NCI-H1105 treated with DMSO at 0.1 percent for 48 hours (cell line): ENCODE measurements at regions not wholly inside any gene's neighbourhood (a gene's known extent, or its start where the extent isn't known, plus 50 kb on each side); places are given as distances from the start of the nearest gene placed in this dataset.

Source experiments
- DNase-seq: peaks from one replicate; lab custom pipeline; 2025; lab: John Stamatoyannopoulos, UW

DNA sequence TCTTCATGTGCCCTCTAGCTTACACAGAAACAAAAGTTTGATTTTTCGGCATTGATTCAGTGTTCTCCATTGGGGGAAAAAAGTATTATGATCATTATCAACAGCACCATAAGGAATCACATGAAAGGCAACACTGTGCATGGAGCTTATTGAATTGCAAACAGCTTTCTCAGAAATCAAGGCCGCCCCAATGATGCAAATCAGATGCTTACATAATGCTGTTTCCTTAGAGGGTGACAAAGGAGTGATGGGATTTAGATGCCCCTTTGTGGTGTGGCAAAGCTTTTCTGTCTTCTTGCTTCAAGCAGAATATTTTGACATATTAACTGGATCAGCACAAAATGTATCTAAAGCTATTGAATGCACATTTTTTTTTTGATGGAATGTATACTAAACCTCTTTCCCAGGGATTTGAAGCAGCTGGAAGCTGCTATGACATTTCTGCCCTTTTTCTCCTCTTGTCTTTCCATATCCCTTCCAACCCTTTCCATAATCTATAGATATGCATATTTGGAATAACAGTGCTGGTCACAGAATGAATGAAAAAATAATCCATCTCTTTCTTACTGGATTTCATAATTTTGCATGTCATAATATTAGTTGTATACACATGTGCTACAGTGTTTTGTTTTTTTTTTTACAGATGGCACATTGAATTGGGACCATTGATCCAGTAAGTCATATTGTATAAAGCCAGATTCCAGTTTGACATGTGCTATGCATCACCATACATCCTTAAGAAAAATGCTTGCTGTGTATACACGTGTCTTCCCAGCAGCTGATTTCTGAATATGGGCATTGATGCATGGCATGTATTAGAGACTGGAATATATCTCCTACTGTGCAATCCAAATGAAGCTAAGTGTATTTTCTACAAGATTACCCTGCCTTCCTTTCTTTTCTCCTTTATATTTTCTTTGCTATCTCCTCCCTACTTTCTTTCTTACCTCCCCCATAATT, 259.7 kb upstream of the DCN start:
- no peak for DNase-seq

DNA sequence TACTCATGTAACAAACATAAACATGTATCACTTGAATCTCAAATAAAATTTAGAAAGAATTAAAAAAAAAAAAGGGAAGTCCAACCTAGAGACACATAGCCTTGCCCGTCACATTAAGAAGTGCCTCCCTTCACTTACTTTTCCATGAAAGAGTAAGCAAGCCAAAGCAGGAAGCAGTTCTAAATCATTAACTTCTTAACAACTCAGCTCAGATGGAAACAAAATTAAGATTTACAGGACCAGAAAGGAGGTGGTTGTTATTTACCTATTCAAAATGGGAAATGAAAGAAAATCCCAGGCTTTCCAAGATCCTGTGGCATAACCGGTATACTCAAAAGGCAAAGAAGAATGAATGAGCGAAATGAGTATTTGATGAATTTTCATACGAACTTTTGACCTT, 258.6 kb upstream of the DCN start:
- no peak for DNase-seq

DNA sequence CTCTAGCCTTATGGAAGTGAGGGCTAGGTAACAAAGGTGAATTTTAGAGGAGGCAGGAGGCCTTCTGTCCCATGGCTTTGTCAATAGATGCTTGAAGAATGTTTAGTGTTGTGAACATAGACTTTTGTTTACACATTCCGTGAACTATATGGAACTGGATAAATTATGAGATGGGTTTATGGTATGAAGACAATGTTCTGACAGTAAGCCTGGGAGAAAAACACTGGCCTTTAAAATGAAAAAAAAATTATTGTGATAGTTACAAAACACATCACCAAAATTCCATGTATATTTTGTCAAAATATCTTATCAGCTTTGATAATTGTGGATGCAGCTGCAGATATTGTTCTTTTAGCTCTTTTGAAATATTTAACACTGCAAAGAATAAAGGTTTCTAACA, 251.5 kb upstream of the DCN start:
- DNase-seq, result no peak

- DNase-seq, result no peak
These were observed 250.1 kb upstream of the DCN start for GRCh38 chr12:91432755-91433154.

DNA sequence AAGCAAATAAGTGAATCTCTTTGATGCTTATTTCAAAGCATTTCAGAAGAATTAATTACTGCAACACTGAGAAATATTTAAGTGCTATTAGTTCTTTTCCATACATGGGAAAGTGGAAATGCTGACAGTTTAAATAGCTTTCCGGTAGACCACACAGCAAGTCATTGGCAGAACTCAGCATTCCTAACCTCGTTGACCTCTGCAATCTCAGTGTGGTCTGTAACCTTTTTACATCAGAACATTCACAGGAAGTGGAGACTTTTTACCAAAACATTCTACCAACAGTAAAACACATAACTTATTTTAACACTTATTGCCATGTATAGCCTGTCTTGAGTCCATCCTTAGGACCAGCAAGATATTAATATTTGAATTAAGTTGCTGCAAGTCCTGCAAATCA, 249.5 kb upstream of the DCN start:
- no peak for DNase-seq

DNA sequence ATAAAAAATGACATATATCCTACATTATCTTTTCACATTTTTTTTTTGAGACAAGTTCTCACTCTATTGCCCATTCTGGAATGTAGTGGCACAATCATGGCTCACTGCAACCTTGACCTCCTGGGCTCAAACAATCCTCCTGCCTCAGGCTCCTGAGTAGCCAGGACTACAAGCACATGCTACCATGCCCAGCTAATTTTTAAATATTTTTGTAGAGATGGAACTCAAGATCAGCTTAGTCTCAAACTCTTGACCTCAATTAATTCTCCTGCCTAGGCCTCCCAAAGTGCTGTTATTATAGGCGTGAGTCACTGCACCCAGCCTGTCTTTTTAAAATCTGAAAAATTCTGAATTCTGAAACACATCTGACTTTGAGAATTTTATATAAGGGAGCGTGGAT, 241.9 kb upstream of the DCN start:
- no peak for DNase-seq

- DNase-seq, result no peak
These were observed 241.1 kb upstream of the DCN start for GRCh38 chr12:91423693-91424050.

DNA sequence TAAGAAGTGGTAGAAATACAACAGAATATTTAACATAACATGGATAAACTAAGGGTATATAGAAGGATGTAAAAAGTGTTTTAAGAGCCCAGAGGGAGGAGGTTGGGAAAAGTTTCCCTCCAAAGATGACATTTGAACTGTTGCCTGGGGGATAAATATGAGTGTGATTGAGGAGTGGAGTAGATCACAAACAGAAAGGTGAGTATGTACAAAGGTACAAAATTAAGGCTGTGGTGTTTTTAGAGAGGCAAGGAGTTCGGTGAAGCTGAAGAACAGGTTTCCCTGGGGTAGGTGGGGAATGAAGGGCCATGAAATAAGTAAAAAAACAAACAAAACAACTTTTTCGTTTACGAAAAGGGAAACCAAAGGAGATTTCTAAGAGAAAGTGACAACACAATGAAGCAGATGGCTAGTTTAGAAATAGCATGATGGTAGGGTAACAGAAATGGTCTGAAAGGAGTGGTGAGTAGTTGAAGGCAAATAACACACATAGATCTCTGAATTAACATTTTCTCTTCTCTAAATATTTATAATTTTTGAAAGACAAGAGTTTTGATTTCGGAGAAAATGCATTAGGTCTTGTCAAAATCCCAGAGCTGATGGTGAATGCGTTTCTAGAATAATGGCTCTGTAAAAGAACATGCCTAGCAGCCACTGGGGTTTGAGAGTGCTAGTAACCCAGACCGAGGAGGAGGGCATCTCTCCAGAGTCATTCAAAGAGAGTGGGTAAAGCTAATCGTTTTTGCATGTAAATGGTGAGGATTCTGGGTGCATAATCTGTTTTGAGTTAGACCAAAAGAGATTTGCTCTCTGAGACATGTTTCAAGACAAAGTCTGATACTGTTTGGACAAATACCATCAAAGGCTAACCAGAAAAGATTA, 240.4 kb upstream of the DCN start:
- DNase-seq, result no peak

- DNase-seq, result no peak
These were observed 239.5 kb upstream of the DCN start for GRCh38 chr12:91422127-91422526.

DNA sequence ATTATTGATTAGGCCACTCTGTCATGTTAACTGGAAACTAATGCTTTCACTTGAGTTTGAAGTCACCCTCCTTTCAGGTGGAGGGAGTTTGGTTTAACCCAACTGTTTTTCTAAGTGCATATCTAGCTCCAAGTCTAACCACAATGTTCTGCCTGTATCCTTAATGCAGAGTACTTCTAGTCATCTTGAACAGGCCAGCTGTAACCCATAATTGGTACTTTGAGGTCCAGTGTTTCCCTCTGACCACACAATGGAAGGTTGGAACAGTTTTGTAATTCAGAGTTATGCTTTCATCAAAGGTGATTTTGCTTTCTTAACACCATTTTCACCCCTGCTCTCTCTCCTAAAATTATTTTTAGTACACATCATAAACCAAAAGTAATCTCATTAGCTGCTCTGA, 237.2 kb upstream of the DCN start:
- DNase-seq, result no peak

DNA sequence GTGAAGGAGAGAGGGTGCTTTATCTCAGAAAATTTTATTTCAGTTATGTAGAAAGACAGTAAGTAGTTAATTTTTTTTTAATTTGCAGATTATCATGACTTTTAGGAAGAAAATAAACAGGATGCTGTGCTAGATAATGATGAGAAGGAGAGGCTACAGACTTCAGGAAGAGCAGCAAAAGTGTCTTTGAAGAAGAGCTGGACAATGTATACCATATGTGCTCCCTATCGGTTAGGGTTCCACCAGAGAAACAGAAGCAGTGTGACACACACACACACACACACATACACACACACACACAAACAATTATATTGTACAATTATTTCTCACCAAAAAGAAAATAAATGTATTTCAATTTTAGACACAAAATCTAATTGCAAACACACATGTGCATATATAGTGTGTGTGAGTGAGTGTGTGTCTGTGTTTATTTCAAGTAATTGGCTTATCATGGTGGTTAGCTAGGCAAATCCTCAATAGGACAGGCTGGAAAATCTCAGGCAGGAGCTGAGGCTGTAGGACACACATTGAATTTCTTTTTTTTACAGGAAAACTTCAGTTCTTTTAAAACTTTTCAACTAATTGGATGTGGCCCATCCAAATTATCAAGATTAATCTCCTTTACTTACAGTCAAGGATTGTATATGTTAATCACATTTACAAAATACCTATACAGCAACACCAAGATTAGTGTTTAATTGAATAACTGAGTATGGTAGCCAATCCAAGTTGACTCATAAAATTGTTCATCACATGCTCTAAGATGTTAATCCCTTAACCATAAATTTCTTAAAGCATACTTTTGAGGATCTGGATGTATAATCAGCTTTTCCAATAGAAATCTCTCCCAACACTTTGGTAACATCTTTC, 235.8 kb upstream of the DCN start:
- DNase-seq, result no peak

DNA sequence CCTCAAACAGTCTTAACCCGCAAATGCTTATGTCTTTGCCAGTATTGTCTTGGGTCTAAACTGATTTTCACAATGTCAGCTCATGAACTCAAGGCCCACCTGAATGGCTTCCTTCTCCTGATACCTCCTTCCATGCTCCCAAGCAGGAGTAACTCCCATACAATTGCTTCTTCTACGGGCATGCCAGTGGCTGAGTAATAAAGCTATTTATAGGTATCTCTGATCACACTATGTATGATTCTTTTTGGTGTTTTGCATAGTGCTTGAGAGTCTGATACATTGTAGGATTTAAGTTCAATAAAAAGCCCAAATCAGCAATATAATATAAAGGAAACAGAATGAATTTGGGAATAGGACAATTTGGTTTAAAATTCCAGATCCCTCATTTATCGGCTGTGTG, 235.0 kb upstream of the DCN start:
- no peak for DNase-seq

DNA sequence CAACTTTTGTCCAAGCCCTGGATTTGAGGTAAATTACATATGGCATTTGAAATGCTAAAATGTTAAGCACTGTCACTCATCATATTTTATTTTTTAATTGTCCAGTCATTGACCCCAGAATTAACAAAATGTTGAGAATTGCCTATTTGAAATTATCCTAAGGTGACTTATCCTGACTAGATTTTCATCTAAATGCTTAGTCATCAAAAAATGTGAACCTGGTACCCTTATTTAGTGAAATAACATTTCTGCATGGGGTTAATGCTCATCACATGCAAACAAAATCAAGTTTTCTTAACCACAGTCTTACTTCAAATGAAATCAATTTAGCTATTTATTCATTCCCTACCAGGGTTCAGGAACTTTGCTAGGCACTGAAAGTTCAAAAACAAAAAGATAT, 232.0 kb upstream of the DCN start:
- DNase-seq, result no peak

DNA sequence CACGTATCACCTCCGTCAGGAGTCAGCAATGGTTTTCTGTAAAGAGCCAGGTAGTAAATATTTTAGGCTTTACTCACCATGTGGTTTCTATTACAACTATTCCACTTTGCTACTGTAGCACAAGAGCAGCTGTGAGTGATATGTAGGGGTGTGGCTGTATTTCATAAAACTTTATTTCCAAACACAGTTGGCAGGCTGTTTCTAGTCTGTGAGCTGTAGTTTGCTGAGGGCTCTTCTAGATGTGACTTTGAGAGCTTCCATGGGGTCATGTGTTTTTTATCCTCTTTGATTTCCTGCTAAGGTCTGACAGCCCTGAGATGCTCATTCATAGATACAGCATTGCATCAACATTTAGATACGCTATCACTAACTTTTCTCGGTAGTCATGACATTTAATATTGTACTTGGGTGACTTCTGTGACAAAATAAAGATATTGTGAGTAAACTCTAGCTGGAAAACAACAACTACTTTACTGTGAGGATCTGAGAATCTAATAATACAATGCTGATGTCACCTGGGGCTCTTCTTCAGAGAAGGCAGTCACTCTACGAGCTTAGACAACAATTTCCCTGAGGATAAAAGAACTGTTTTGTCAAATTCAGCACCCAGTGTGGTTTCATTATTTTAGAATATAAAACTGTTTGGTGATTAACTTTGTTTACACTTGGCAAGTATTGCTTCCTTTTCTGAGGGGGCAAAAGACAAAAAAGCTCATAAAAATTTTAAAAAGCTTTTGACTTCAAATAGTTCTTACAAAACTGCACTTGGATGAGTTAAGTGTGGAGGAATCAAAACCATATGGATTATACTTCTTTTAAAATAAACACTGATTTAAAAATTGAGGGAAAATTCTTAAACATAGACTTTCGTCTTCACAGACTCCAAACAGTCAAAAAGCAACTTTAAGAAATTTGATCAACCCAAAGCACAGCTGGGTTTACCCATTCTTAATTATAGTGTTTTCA, 231.2 kb upstream of the DCN start:
- DNase-seq, result no peak

DNA sequence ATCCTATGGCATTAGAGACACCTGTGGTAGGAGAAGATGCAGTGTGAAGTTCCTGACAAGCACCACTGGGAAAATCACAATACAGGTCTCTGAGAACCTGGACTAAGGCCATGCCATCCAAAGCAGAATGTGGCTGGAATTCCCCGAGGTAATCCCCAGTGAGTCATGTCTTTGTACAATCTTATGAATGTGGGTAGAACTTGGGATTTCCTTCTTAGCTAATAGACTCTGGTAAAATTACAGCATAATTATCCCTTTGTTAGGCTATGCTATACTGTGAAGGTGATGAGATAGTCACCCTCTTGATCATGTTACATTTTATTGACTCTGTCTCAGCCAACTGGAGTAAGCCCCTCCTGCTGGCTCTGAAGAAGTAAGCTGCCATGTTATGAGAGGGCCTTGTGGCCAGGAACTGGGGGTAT, 224.3 kb upstream of the DCN start:
- DNase-seq, result no peak

DNA sequence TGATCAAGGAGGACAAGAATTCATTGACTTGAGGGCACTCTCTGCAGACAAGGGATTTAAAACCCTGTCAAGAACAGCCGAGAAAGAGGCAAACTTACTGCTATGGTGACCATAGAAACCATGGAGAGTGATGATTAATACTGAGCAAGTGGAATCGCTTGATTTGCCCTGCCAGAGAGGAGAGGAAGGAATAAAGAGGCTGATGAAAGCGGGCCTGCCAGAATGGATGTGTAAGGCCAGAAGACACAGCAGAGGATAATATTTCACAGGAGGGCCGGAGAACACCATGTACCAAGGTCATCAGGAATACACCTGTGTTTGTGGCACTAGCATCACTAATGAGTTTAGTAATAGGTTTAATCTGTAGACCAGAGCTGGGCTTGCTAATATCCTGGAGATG, 221.8 kb upstream of the DCN start:
- no peak for DNase-seq

- DNase-seq, result no peak
These were observed 218.6 kb upstream of the DCN start for GRCh38 chr12:91401190-91401589.

DNA sequence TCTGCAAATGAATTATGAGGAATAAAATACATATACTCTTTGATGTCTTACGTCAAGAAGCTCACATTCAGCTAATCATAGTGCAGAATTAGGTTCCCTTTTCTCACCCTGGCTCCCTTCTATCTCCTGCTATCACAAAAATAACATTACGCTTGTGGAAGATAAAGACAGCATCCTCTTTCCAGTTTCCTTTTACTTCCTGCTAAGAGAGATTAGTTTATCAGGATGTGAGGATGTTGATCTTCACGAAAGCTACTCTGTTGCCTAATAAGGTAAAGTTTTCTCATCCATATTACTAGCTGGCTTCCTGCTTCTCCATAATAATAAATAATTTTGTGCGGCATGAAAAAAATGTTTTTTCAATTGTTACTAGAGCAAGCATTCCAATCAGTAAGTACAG, 217.7 kb upstream of the DCN start:
- DNase-seq, result no peak

DNA sequence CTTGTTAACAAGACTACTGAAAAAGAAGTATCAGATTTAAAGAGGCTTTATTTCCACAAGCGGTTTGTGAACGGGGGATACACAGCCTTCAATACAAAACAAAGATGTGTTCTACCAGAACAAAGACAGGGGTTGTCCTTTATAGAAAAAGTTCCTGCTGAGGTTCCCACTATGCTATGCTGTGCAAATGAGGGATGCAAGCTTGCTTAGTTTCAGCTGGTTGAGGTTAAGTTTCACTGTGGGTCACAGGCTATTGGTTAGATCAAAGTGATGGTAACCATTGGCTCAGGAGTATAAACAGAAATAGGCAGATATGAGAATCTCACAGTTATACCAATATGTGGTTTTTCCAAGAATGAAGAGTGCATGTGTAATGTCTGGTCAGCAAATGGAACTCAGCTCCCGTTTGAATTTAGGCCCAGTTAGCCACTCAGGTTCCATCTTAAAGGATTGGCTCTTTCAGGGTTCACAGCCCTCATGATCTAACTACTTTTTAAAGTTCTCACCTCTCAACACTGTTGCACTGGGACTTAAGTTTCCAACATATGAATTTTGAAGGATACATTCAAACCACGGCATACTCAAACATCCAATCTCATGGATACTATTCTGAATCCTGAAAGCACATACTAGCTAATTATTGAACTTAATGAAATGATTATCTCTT, 215.4 kb upstream of the DCN start:
- no peak for DNase-seq

GRCh38 chr12:91396293-91396692, 213.7 kb upstream of the DCN start:
- no peak for DNase-seq
